ENCODE measurements at regions not wholly inside any gene's neighbourhood (a gene's known extent, or its start where the extent isn't known, plus 50 kb on each side); places are given as distances from the start of the nearest gene placed in this dataset.
A peak's percentile ranks its signal among the peaks of the same experiment; 100 is the strongest.

GRCh38 chr12:30853561-30854133 is 72.9 kb upstream of the TSPAN11 start:
- ATAC-seq (ENCODE audit: low read depth) (no peak), DNase-seq (no peak)
- Histone ChIP-seq H2AFZ (ENCODE audit: insufficient read depth, low read depth, low read length, poor library complexity, severe bottlenecking) (no peak overlapping the region), H3K36me3 (replicated peaks in 1 of 2; ENCODE audit: control extremely low read depth in 1 of 2, control insufficient read depth in 1 of 2, extremely low read depth in 1 of 2, insufficient read depth in 2 of 2, low read length in 1 of 2) (no peaks in the 10 kb centered on the region), H3K27me3 (replicated peaks in 1 of 4; ENCODE audit: control extremely low read depth in 1 of 4, control insufficient read depth in 3 of 4, insufficient read depth in 4 of 4, low read length in 3 of 4) (no peaks in the 10 kb centered on the region), H3K9ac (ENCODE audit: low read length) (no peak overlapping the region), H3K4me2 (replicated peaks; ENCODE audit: low read depth, low read length, poor library complexity, severe bottlenecking) (no peak overlapping the region), H3K9me3 (ENCODE audit: control extremely low read depth in 1 of 3, control insufficient read depth in 2 of 3, insufficient read depth in 1 of 3, low read length in 2 of 3) (no peaks in the 10 kb centered on the region), H3K79me2 (ENCODE audit: control insufficient read depth, insufficient read depth, low read length) (no peaks in the 10 kb centered on the region), H3K27ac (ENCODE audit: low read length in 2 of 2) (no peak overlapping the region), H4K20me1 (ENCODE audit: control insufficient read depth, insufficient read depth, low read length, poor library complexity, severe bottlenecking) (no peaks in the 10 kb centered on the region), H3K4me3 (ENCODE audit: control extremely low read depth in 1 of 5, extremely low read depth in 1 of 5, insufficient read depth in 1 of 5, low read depth in 2 of 5, low read length in 4 of 5) (no peak overlapping the region), H3K4me1 (ENCODE audit: control insufficient read depth in 2 of 2, insufficient read depth in 2 of 2, low read length in 2 of 2) (peaks cover 5 to 16% of the 10 kb centered on the region in 2 donors)
- H3K9me3 Mint-ChIP-seq (ENCODE audit: insufficient read depth) = no peaks in the 10 kb centered on the region
- H3K27ac Mint-ChIP-seq = no peak overlapping the region
- TF ChIP-seq, protein P1, sequence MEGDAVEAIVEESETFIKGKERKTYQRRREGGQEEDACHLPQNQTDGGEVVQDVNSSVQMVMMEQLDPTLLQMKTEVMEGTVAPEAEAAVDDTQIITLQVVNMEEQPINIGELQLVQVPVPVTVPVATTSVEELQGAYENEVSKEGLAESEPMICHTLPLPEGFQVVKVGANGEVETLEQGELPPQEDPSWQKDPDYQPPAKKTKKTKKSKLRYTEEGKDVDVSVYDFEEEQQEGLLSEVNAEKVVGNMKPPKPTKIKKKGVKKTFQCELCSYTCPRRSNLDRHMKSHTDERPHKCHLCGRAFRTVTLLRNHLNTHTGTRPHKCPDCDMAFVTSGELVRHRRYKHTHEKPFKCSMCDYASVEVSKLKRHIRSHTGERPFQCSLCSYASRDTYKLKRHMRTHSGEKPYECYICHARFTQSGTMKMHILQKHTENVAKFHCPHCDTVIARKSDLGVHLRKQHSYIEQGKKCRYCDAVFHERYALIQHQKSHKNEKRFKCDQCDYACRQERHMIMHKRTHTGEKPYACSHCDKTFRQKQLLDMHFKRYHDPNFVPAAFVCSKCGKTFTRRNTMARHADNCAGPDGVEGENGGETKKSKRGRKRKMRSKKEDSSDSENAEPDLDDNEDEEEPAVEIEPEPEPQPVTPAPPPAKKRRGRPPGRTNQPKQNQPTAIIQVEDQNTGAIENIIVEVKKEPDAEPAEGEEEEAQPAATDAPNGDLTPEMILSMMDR (IDR thresholded peaks at IDR 0.05) = no peak
- ChIA-PET POLR2A (no interaction called here), CTCF (no interaction called here)
- peaks cover 4% of the 10 kb centered on the region for H3K27me3 Mint-ChIP-seq
- intact Hi-C loops (cut with micrococcal nuclease) = loop anchor here (5.0 kb wide), 2 partner anchors 219 to 264 kb away; partner anchors contain the start of gene DDX11
- no peak overlapping the region for H3K4me3 Mint-ChIP-seq
- peaks cover 10% of the 10 kb centered on the region for H3K4me1 Mint-ChIP-seq
- 95% methylated on average over 20 of the region's 20 CpGs for WGBS (ENCODE audit: insufficient coverage)

DNA sequence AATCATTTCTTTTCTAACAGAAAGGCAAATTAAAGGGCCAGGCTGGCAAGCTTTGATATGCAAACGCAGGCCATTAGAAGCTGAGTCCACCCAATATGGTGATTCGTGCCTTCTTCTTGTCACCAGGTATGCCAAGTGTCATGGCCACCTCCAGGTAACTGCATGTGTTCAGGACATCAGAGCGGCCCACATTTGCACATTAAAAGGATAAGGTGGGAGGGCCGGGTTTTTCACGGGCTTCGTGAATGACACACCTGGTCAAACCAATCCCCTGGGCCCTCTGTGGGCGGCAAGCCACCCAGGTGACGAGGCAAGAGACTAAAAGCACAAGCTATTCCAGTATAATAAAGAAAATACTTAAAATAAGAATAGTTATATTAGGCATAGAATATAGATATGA is 75.9 kb upstream of the TSPAN11 start:
- no peak overlapping the region for H3K4me3 Mint-ChIP-seq
- Histone ChIP-seq H3K4me2 (replicated peaks; ENCODE audit: low read depth, low read length, poor library complexity, severe bottlenecking) (no peak overlapping the region), H3K36me3 (replicated peaks in 1 of 2; ENCODE audit: control extremely low read depth in 1 of 2, control insufficient read depth in 1 of 2, extremely low read depth in 1 of 2, insufficient read depth in 2 of 2, low read length in 1 of 2) (no peaks in the 10 kb centered on the region), H3K79me2 (ENCODE audit: control insufficient read depth, insufficient read depth, low read length) (no peaks in the 10 kb centered on the region), H4K20me1 (ENCODE audit: control insufficient read depth, insufficient read depth, low read length, poor library complexity, severe bottlenecking) (no peaks in the 10 kb centered on the region), H3K27me3 (replicated peaks in 1 of 4; ENCODE audit: control extremely low read depth in 1 of 4, control insufficient read depth in 3 of 4, insufficient read depth in 4 of 4, low read length in 3 of 4) (no peaks in the 10 kb centered on the region), H2AFZ (ENCODE audit: insufficient read depth, low read depth, low read length, poor library complexity, severe bottlenecking) (peak overlapping the region; percentile 50), H3K9me3 (ENCODE audit: control extremely low read depth in 1 of 3, control insufficient read depth in 2 of 3, insufficient read depth in 1 of 3, low read length in 2 of 3) (no peaks in the 10 kb centered on the region), H3K9ac (ENCODE audit: low read length) (no peak overlapping the region), H3K27ac (ENCODE audit: low read length in 2 of 2) (peak overlapping the region; percentile 87 to 89), H3K4me1 (ENCODE audit: control insufficient read depth in 2 of 2, insufficient read depth in 2 of 2, low read length in 2 of 2) (peaks cover 5 to 16% of the 10 kb centered on the region in 2 donors), H3K4me3 (ENCODE audit: control extremely low read depth in 1 of 5, extremely low read depth in 1 of 5, insufficient read depth in 1 of 5, low read depth in 2 of 5, low read length in 4 of 5) (peak overlapping the region in 1 of 5 experiments; percentile 56)
- H3K9me3 Mint-ChIP-seq (ENCODE audit: insufficient read depth) = no peaks in the 10 kb centered on the region
- H3K27me3 Mint-ChIP-seq = no peaks in the 10 kb centered on the region
- ChIA-PET POLR2A (no interaction called here), CTCF (interaction anchor here (1.2 to 3.2 kb wide), 7 partner anchors 14 to 421 kb away, joined by 3 to 29 read pairs (median 6); no protein-coding TSS in a partner anchor)
- 68% methylated on average over 3 of the region's 8 CpGs for WGBS (ENCODE audit: insufficient coverage)
- ATAC-seq (ENCODE audit: low read depth) (no peak), DNase-seq (peak; percentile 20)
- TF ChIP-seq, protein P1 (IDR thresholded peaks at IDR 0.05) = no peak
- TF ChIP-seq EZH2 (IDR thresholded peaks at IDR 0.05; ENCODE audit: borderline replicate concordance, insufficient read depth, low read depth, low read length, poor library complexity, severe bottlenecking) = no peak
- peak overlapping the region; percentile 26 for H3K27ac Mint-ChIP-seq
- H3K4me1 Mint-ChIP-seq = peaks cover 10% of the 10 kb centered on the region
- intact Hi-C loops (cut with micrococcal nuclease) = loop anchor here (1.0 to 5.0 kb wide), 4 partner anchors 95 to 1469 kb away; partner anchors contain the start of genes DDX11 and ERGIC2

Data from B cell (primary cell).